Stimulated activated CD8-positive, alpha-beta memory T cell treated with anti-CD3 and anti-CD28 coated beads, Interleukin-7, amount 100 ng/mL, for 48 hours (primary cell): ENCODE measurements at regions not wholly inside any gene's neighbourhood (a gene's known extent, or its start where the extent isn't known, plus 50 kb on each side); places are given as distances from the start of the nearest gene placed in this dataset.

Experiments
- DNase-seq, 2 donors: peaks; one replicate each; pipeline ENCODE4 v3.0.0-alpha.2; 2020; ENCODE audit warnings: low read depth in 1 of 2; ENCODE audit errors: extremely low read depth in 1 of 2

DNA sequence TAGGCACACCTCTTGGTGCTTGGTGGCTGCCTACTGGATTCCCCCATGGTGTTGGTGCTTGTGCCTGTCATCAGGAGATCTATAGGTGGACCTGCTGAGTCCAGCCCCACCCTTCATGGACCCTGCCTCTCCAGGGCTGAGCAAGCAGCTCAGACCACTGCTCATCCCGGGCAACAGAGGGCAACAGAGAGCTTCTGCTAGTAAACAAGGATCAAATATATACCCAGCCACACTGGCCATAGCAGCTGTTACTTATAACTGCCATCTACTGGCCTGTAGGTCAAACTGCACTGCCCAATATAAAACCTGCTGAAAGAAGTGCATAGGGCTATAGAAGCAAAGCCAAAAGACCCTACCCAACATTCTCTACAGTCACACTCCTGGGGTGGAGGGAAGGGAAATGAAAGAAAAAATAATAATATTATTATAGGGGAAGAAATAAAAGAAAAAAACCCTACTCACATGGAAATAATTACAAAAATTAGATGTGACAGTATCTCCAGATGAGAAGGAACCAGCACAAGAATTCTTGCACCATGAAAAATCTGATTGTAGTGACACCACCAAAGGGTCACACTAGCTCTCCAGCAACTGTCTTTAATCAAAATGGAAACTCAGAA lies 54.9 kb upstream of the ZNF800 start:
- peak in 1 of 2 donors; percentile 34 for DNase-seq

DNA sequence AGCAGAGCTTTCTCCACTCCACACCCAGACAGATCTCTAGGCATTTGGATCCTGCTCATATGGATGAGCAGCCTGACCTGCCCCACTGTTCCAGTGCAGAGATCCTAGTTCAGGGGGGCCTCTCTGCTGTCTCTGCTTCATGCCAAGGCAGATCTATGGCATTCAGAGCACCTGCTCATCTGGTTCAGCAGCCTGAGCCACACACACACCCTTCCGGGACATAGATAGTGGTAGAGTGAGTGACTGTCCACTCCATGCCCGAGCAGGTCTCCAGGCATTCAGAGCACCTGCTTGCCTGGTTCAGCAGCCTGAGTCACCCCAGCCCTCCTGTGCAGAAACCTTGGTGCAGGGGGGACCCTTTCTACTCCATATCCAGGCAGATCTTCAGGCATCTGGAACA lies 54.3 kb upstream of the ZNF800 start:
- DNase-seq = no peak
